ENCODE measurements at regions not wholly inside any gene's neighbourhood (a gene's known extent, or its start where the extent isn't known, plus 50 kb on each side); places are given as distances from the start of the nearest gene placed in this dataset.

DNA sequence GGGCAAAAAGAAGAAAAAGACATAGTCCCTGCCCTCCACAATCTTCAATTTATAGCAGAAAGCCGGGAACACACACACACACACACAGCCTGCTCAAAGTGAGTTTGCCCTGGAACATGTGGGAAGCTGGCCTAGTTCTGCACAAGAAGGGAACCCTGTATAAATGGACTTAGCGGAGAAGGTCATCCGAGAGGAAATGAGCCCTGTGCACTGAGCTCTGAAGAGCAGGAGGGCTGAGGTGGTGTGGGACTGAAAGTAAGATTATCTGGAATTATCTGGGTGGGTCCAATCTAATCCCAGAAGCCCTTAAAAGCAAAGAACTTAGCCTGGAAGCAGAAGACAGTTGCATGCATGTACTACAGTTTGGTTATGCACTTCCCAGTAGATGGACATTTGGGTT lies 90.0 kb upstream of the CTSV start:
- H2BK15ac ChIP-seq (ENCODE audit: low read length), result no peak overlapping the region
- H4K20me1 ChIP-seq (replicated peaks in 1 of 2; ENCODE audit: control insufficient read depth in 1 of 2, insufficient read depth in 2 of 2, low read length in 2 of 2), result no peaks in the 10 kb centered on the region
- H3K79me1 ChIP-seq (ENCODE audit: low read depth, low read length), result no peaks in the 10 kb centered on the region; the same call in 1 of the 2 replicates
- no peak overlapping the region for H3K4me2 ChIP-seq (ENCODE audit: insufficient read depth in 1 of 2, low read depth in 2 of 2, low read length in 2 of 2)
- DNase-seq (ENCODE audit: low read depth in 1 of 2, low spot score in 2 of 2), result no peak
- H2BK20ac ChIP-seq (ENCODE audit: low read length), result no peak overlapping the region
- no peak overlapping the region for H3K4me3 ChIP-seq (ENCODE audit: extremely low read depth in 1 of 4, insufficient read depth in 2 of 4, low read depth in 3 of 4, low read length in 4 of 4)
- peaks cover 2 to 53% (median 29%) of the 10 kb centered on the region in 4 experiments; a peak in 6 of 8 replicates for H3K36me3 ChIP-seq (ENCODE audit: control insufficient read depth in 2 of 4, insufficient read depth in 4 of 4, low read length in 3 of 4)
- no peak overlapping the region for H2AFZ ChIP-seq (ENCODE audit: low read length)
- WGBS, 2 experiments (ENCODE audit: extremely low coverage in 1 of 2, insufficient coverage in 1 of 2, insufficient read length in 1 of 2, insufficient replicate concordance in 2 of 2, low coverage in 1 of 2, low lambda C conversion rate in 2 of 2, missing lambda C conversion rate in 1 of 2), result 93% methylated on average over 3 of the region's 3 CpGs; no CpG with 5 or more reads in 1 of the 2 experiments
- no peak overlapping the region; a peak in 1 of 7 replicates for H3K9ac ChIP-seq (replicated peaks in 1 of 4; ENCODE audit: extremely low read depth in 1 of 4, low read depth in 3 of 4, low read length in 3 of 4)
- ChIA-PET CTCF (ENCODE audit: partially characterized antibody) (interaction anchor here (0.9 kb wide), 1 partner anchor 84 kb away, joined by 3 read pairs; no protein-coding TSS in a partner anchor), POLR2A (ENCODE audit: partially characterized antibody) (interaction anchor here (1.4 kb wide), 1 partner anchor 14 kb away, joined by 3 read pairs; no protein-coding TSS in a partner anchor)
- H3K79me2 ChIP-seq (ENCODE audit: control insufficient read depth in 1 of 2, insufficient read depth in 2 of 2, low read length in 2 of 2), result peaks cover 0 to 13% of the 10 kb centered on the region in 2 experiments; a peak in 1 of 4 replicates
- H2BK5ac ChIP-seq (ENCODE audit: low read depth, low read length), result no peak overlapping the region
- no peaks in the 10 kb centered on the region for H3K4me1 ChIP-seq (replicated peaks in 1 of 4; ENCODE audit: control insufficient read depth in 3 of 4, insufficient read depth in 4 of 4, low read length in 3 of 4)
- H3K56ac ChIP-seq (replicated peaks; ENCODE audit: insufficient read length, low read depth, low read length), result no peak overlapping the region
- H2AK5ac ChIP-seq (ENCODE audit: low read depth, low read length), result no peak overlapping the region
- no peaks in the 10 kb centered on the region for H3K27me3 ChIP-seq (replicated peaks in 1 of 4; ENCODE audit: control insufficient read depth in 3 of 4, extremely low read depth in 1 of 4, insufficient read depth in 3 of 4, low read length in 3 of 4)
- H3K9me3 ChIP-seq (ENCODE audit: insufficient read depth in 2 of 2, low read depth in 1 of 2, low read length in 1 of 2), result peaks cover 0 to 9% of the 10 kb centered on the region in 2 experiments; a peak in 1 of 4 replicates
- H3K27ac ChIP-seq (ENCODE audit: low read depth, low read length), result no peak overlapping the region
- H4K5ac ChIP-seq (ENCODE audit: insufficient read length, low read depth, low read length), result no peak overlapping the region
- H4K8ac ChIP-seq (ENCODE audit: extremely low read depth, insufficient read depth, low read length), result no peak overlapping the region
- no peak overlapping the region for H2BK12ac ChIP-seq (ENCODE audit: low read depth, low read length)
- no peak overlapping the region for H3K23ac ChIP-seq (ENCODE audit: insufficient read length)
- H3K23me2 ChIP-seq (ENCODE audit: low read depth, low read length), result no peaks in the 10 kb centered on the region
- no peak overlapping the region for H4K91ac ChIP-seq (replicated peaks; ENCODE audit: insufficient read length, low read length)
- H3K18ac ChIP-seq (ENCODE audit: extremely low read depth, low read length), result no peak overlapping the region
- H3K14ac ChIP-seq (ENCODE audit: insufficient read length), result no peak overlapping the region
- no peak overlapping the region for H3K4ac ChIP-seq (replicated peaks; ENCODE audit: insufficient read length, low read depth, low read length)
- H2BK120ac ChIP-seq (replicated peaks; ENCODE audit: low read depth, low read length), result no peak overlapping the region
- no peak for FAIRE-seq
- no peak for TF ChIP-seq EP300 (IDR thresholded peaks at IDR 0.05; ENCODE audit: borderline replicate concordance in 1 of 2, low read depth in 2 of 2, low read length in 2 of 2)
- TF ChIP-seq PHF8 (conservative IDR thresholded peaks at IDR 0.05; ENCODE audit: low read depth, low read length), result no peak
- TF ChIP-seq USF2 (IDR thresholded peaks at IDR 0.05; ENCODE audit: low read length), result no peak
- TF ChIP-seq CTCF (IDR thresholded peaks at IDR 0.05; ENCODE audit: control extremely low read depth in 1 of 3, insufficient read depth in 1 of 3, low read depth in 1 of 3, low read length in 3 of 3), result no peak
- no peak for TF ChIP-seq RNF2 (IDR thresholded peaks at IDR 0.05; ENCODE audit: borderline replicate concordance, low read depth, low read length, missing control alignments, poor library complexity, severe bottlenecking)
- TF ChIP-seq RFX5 (IDR thresholded peaks at IDR 0.05; ENCODE audit: borderline replicate concordance, low read depth, low read length), result no peak
- no peak for TF ChIP-seq ZNF274 (IDR thresholded peaks at IDR 0.05; ENCODE audit: borderline replicate concordance, extremely low read depth, low read length)
- no peak for TF ChIP-seq BCL11A (IDR thresholded peaks at IDR 0.05; ENCODE audit: low read depth in 2 of 2, low read length in 2 of 2)
- TF ChIP-seq TAF7 (optimal IDR thresholded peaks at IDR 0.05; ENCODE audit: borderline replicate concordance, low read depth, low read length), result no peak

Measured in H1 (cell line).